ENCODE measurements at regions not wholly inside any gene's neighbourhood (a gene's known extent, or its start where the extent isn't known, plus 50 kb on each side); places are given as distances from the start of the nearest gene placed in this dataset.

DNA sequence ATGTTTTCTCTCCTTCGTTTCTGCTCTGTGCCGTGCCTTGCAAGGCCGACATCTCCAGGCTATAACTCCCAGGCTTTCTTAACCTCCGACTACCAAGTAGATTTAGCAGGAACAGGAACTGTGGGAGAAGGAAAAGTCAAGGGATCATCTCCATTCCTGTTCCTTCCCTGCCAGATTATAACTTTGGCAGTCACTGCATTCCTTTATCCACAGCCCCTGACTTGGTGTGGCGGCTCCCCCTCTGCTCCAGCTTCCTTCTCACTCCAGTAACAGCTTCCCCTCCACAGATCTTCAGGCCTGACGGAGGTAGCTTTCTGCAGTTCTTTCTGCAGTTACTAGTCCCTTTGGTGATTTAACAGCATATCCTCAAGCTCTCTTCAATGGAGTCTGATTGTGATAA, 234.6 kb upstream of the MON1B start:
- TF ChIP-seq EZH2 (IDR thresholded peaks at IDR 0.05; ENCODE audit: borderline replicate concordance, low read length) = no peak
- TF ChIP-seq, protein P1, sequence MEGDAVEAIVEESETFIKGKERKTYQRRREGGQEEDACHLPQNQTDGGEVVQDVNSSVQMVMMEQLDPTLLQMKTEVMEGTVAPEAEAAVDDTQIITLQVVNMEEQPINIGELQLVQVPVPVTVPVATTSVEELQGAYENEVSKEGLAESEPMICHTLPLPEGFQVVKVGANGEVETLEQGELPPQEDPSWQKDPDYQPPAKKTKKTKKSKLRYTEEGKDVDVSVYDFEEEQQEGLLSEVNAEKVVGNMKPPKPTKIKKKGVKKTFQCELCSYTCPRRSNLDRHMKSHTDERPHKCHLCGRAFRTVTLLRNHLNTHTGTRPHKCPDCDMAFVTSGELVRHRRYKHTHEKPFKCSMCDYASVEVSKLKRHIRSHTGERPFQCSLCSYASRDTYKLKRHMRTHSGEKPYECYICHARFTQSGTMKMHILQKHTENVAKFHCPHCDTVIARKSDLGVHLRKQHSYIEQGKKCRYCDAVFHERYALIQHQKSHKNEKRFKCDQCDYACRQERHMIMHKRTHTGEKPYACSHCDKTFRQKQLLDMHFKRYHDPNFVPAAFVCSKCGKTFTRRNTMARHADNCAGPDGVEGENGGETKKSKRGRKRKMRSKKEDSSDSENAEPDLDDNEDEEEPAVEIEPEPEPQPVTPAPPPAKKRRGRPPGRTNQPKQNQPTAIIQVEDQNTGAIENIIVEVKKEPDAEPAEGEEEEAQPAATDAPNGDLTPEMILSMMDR (IDR thresholded peaks at IDR 0.05; ENCODE audit: low read length) = no peak

Measured in OCI-LY1 (cell line).